SKM-1 (cell line): ENCODE measurements at regions not wholly inside any gene's neighbourhood (a gene's known extent, or its start where the extent isn't known, plus 50 kb on each side); places are given as distances from the start of the nearest gene placed in this dataset.
"Not testable (repeated sequence)": the region's sequence is repeated elsewhere in the genome, so short reads cannot be mapped to it uniquely, and the experiment has no call there.

Experiments used
- DNase-seq: peaks from one replicate; lab custom pipeline; 2025; ENCODE audit not compliant: unreplicated experiment; lab: John Stamatoyannopoulos, UW

DNA sequence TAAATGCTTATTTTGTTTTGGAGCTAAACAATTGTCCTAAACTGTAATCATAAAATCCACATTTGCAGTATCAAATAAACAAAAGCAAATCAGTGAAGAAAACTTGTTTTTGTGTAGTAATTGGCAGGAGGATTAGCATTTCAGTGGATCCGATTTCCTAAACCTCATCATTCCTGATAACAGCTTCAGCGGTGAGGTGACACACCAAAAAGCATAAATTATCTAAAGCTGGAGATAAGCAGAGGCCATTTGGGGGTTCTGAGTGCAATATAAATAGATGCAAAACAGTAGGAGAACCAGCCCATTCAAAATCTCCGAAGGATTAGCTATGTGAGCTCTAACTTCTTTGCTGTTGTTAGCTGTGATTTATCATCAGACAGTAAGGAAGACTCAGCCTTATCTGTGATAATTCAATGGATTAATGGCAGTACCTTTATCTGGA, 235.8 kb downstream of the EPHA7 start:
- no peak for DNase-seq

DNA sequence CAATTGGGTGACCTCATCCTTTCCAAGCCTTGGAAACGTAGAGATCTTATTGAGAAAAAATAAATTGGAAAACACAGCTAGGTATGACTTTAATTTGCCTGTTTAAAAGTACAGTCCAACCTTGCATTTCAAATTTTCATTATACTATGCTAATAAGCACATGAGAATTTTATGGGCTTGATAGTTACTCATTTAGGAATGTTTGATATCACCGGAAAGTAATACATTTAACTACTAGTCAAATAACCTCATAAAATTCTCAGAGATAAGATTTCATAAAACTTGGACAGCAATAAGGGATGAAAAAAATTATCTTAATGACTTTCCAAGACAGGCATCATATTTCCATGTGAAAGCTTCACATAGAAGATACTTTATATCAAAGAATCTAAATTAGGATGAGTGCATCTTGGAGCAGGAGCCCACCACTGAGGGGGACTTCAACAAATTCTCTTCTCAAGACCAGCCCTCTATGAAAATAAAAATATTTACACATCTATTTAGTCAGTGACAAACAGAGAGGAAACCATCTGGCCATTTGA, 236.3 kb downstream of the EPHA7 start:
- no peak for DNase-seq

DNA sequence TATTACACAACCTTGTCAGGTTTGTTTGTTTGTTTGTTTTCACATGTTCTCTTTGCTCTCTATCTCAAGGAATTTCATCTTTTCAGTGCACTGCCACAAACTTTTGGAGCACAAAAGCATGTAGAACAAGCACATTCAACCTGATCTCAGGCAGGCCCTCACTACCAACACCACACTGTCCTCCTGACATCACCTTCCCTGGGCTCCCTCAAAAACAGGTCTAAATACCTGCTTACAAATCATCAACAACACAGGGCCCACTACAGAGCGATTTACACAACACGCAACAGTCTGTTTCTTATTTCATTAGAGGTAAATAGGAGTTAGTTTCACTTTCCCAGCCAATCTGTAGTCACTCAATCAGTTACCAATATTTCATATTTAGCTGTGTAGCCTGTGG, 241.4 kb downstream of the EPHA7 start:
- no peak for DNase-seq

GRCh38 chr6:93177438-93177837, 241.9 kb downstream of the EPHA7 start:
- DNase-seq, result no peak

- DNase-seq, result no peak
These were observed 243.3 kb downstream of the EPHA7 start for GRCh38 chr6:93176070-93176469.

GRCh38 chr6:93173573-93173972, 245.8 kb downstream of the EPHA7 start:
- DNase-seq, result not testable (repeated sequence)

DNA sequence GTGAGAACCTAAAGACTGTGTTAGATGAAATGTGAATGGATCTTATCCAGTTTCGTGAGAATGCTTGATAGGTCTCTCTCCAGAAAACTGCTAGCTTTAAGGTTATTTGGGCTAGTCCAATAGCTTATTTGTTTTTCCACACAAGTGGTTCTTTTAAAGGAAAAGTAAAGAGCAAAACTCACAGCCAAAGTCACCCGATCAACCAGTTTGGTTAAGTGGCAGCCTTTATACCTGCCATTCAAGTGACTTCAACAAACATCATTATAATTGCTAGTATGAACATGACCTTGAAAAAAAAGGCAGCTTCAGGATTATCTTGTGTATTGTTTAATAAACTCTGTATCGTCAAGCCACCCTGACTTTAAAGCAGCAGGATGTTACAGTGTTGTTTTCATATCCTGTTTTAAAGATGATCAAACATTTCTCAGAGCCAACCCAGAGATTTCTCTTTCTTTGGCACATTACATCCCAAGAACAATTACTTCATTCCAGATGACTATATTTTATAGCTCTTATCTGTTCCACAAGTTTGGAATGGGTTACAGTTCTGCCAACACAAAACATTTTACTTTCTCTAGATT, 253.4 kb downstream of the EPHA7 start:
- no peak for DNase-seq

DNA sequence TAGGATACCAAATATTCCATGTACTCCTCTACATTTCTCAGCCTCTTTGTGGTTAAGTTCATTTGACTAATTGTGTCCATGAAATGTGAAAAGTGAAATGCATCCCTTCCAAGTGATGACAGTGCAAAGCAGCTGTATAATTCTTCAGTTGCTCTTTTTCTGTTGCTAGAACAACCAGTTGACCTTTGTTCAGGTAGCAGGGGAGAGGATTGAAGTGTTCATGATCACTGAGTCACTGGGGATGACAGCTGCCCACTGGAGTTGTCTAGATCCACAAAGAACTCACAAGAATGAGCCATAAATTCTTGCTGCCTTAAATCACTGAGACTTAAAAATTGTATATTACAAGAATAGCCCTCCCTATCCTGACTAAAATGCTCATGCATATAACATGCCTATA, 254.6 kb downstream of the EPHA7 start:
- no peak for DNase-seq

DNA sequence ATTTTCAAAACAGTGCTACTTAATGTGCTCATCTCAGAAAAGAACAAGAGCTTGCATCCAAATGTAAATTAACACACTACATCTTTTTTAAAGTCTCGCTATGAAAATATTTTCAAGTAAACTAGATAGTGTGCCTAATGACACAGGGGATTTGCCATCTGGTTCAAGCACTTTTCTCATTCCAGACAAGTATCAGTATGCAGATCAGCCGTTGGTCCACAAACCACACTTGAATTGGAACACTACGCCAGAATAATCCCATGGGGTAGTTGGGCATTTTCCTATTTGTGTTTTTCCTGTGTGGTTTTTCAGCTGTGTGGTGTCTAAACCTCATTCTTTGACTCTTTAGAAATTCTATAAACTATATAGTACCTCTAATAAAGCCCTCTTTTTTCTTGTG, 256.2 kb downstream of the EPHA7 start:
- no peak for DNase-seq

DNA sequence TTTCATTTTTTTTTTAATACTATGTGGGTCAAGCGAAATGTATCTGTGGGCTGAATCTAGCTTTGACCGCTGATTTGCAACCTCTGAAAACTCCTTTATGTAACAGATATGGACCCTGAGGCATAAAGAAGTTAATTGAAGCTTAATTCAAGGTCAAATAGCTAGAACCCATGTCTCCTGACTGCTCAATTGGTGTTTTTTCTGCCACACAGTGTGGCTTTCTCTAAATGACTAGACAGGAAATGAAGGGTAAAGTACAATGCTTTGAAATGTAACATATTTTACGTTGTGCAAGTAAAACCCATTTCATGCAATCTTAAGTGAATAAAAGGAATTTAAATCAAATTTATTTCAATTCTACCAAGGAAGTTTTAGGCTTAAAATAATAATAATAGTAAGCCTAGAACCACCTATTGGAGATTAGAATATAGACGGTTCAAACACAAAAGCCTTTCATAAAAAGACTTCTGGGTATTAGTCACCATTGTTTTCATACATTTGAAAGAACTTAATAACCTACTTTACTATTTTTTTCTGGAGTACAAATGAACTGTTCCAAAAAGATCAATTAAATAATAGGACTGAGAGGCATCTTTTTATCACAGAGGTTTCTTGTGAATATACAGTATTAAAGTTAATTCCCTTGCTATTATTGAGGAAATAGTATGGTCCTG, 279.8 kb downstream of the EPHA7 start:
- DNase-seq, result no peak

GRCh38 chr6:93136111-93136510, 283.2 kb downstream of the EPHA7 start:
- DNase-seq, result no peak

GRCh38 chr6:93124006-93124632, 295.2 kb downstream of the EPHA7 start:
- no peak for DNase-seq

DNA sequence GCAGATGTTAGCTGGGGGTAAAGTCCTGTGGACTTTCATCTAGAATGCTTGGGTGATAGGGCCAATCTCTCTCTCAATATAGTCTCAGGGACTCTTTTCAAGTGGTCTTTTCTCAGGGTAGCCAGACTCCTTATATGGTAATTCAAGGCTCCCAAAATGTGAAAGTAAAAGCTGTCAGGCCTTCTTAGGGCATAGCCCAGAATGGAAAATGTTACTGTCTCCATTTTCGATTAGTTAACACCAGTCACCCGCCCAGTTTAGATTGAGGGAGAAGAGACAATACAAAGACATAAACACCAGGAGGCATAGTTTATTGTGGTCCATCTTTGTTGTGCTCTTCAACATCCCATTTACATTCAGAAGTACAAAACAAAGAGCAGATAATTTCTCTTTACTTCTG, 295.8 kb downstream of the EPHA7 start:
- no peak for DNase-seq

DNA sequence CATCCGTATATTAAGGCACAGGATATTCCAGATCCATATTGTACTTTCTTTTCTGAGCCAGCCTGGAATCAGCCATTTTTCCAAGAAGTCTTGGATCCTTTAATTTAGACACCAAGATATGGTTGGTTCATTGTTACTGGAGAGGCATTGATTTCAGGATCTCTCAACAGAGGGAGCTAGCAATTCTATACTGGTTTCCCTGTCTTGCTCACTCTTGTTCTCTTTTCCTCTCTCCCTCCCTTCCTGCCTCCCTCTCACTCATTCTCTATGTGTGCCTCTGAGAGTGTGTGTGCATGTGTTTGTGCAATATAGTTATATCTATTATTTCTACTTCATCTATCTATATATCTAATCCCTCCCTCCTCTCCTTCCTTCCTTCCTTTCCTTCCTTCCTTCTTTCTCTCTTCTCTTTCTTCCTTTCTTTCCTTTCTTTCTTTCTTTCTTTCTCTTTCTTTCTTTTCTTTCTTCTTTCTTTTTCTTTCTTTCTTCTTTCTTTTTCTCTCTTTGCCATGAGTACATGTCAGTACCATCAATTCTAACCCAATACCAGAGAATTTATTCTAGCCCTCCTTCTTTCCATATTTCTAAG, 299.1 kb downstream of the EPHA7 start:
- no peak for DNase-seq

DNA sequence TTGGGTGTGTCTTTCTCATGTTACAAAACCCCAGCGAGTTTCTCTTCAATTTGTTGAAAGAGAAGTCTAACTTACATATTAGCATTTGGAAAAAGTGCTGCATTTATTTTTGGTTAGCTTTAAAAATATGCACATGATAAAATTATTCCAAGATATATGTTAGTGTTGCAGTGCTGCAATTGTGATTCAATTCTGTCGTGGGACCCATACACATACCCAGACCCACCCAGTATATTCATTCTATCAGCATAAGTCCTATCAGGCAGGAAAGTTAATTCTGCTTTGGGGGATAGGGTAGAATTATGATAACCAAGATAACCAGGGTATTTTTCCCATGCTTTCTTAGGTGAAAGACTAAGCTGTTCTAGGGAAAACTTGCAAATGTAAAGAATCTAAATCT, 313.5 kb downstream of the EPHA7 start:
- DNase-seq, result no peak

DNA sequence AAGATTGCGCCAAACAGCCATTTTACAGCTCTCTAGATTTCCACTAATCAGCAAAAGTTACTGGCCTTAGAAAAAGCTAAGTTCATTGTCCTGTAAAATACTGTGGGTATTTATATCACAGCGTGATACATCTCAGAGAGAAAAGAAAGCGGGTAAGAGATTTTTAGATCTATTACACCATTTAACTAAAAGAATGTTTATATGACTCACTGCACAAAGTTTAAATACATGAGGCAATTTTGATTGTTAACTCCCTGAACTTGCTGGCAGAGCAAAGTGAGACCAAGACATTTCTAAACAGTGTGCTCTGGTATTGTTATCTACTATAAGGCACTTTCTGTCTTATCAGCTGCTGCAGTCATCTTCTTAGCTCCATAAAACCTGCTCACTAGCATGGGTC, 314.3 kb downstream of the EPHA7 start:
- no peak for DNase-seq

- DNase-seq, result no peak
These were observed 315.1 kb downstream of the EPHA7 start for GRCh38 chr6:93104195-93104817.

DNA sequence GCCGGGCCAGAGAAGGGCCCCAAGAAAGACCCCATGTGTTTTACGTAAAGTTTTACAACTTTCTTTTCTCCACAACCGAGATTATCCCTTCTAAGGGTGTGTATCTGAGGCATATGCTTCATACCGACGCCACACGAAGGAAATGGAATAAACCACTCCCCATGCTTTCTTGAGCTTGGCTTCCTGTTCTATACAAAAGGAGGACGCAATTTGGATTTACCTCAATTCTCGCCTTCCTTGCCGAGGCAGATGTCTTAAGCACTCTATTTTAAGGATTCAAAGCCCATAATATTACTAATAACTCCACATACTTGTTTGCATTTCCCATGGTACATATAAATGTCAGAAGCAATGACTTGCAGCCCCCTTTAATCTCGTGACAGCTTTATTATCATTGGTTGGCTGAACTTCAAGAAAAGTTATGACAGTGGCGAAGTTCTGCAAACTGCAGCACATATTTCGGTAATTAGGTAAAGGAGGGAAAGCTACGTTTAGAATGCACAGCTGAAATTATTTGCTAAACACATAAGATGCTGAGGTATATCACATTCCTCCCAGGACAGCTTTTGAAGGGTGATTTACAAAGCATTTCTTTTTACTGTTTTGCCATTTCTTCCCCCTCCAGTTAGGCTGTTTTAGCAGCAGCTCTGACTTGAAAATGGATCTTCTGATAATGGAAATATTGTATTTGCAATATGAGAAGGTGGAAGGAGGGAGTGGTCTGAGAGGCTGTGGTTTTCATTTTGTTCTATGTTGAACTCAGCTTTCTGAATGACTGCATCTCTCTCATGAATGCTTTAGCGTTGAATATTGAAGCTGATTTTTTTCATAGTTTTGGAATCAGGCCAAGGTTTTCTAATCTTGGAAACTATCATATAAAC, 330.5 kb downstream of the EPHA7 start:
- DNase-seq, result no peak

- DNase-seq, result no peak
These were observed 331.8 kb downstream of the EPHA7 start for GRCh38 chr6:93087606-93088005.

DNA sequence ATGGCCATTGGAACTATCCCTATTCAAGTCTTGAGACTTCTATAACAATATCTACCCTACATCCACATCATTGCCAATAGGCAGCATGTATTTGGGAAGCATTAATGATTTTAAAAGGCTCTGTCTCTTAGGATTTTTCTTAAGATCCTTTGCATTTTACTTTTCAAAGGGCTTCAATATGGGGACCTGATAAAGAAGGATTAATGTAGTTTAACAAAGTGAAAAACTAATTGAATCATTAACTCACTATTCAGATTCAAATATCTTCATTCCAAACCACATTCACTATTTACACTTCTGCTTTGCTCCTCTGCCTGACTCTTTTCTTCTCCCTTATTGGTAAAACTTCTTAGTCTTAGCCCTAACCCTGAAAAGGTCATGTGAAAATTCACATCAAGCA, 333.0 kb downstream of the EPHA7 start:
- DNase-seq, result no peak
